NCI-H1105 treated with DMSO at 0.1 percent for 48 hours (cell line): ENCODE measurements at regions not wholly inside any gene's neighbourhood (a gene's known extent, or its start where the extent isn't known, plus 50 kb on each side); places are given as distances from the start of the nearest gene placed in this dataset.

ENCODE experiments used
- DNase-seq: peaks from one replicate; lab custom pipeline; 2025; lab: John Stamatoyannopoulos, UW

GRCh38 chr3:45330510-45331295 lies 57.7 kb upstream of the LARS2 start:
- no peak for DNase-seq

- DNase-seq, result no peak
These were observed 55.9 kb upstream of the LARS2 start for GRCh38 chr3:45332493-45332892.

- no peak for DNase-seq
These were observed 55.4 kb upstream of the LARS2 start for GRCh38 chr3:45332901-45333407.

- no peak for DNase-seq
These were observed 54.8 kb upstream of the LARS2 start for GRCh38 chr3:45333549-45333948.

GRCh38 chr3:45337839-45338470 lies 50.4 kb upstream of the LARS2 start:
- no peak for DNase-seq
